Large intestine (tissue), 3 donors: ENCODE measurements at regions not wholly inside any gene's neighbourhood (a gene's known extent, or its start where the extent isn't known, plus 50 kb on each side); places are given as distances from the start of the nearest gene placed in this dataset.

Source experiments
- DNase-seq, 2 donors: peaks; one replicate each; pipeline versions ENCODE4 v3.0.0 to v3.0.0-alpha.2; 2013
- H3K27ac ChIP-seq: one replicate; pipeline ENCODE4 v1.5.1; 2013; ENCODE audit warnings: low read length
- H3K27me3 ChIP-seq: 2 replicates; pipeline ENCODE4 v1.6.1; 2013; ENCODE audit warnings: low read length; ENCODE audit not compliant: control insufficient read depth, insufficient read depth
- H3K36me3 ChIP-seq: 2 replicates; pipeline ENCODE4 v1.6.1; 2013; ENCODE audit warnings: low read length; ENCODE audit not compliant: control insufficient read depth, insufficient read depth
- H3K4me1 ChIP-seq: one replicate; pipeline ENCODE4 v1.6.1; 2013; ENCODE audit warnings: low read length; ENCODE audit not compliant: control insufficient read depth, insufficient read depth
- H3K4me3 ChIP-seq: one replicate; pipeline ENCODE4 v1.5.1; 2013; ENCODE audit warnings: low read length
- H3K9me3 ChIP-seq: one replicate; pipeline ENCODE4 v1.6.1; 2013; ENCODE audit warnings: mild to moderate bottlenecking, low read depth, low read length, moderate library complexity; ENCODE audit not compliant: control insufficient read depth
- WGBS: methylation state at CpG from one replicate; pipeline ENCODE4 v1.1.5; 2013; ENCODE audit warnings: low lambda C conversion rate; ENCODE audit not compliant: insufficient coverage; 5-methylcytosine and 5-hydroxymethylcytosine counted together

DNA sequence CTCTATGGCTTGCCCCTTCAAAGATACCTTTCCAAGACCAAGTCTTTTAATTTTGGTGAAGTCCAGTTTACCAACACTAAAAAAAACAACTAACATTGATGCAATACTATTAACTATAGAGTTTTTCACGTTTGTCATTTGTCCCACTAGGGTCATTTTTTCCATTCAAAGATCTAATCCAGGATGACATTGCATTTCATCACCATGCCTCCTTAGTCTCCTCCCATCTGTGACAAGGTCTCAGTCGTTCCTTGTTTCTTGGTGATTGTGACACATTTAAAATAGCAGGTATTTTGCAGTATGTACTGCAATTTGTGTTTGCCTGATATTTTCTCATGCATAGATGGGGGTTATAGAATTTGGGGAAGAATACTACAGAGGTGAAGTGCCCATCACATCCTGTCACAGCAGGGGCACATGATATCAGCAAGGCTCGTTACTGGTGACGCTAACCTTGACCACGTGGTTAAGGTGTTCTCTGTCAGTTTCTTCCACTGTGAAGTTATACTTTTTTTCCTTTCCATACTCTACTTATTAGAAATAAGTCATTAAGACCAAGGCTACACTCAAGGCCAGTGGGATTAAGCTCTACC is 799.2 kb upstream of the RAB6C start:
- Histone ChIP-seq H3K4me3 (no peak overlapping the region), H3K36me3 (no peaks in the 10 kb centered on the region), H3K27ac (no peak overlapping the region), H3K4me1 (no peaks in the 10 kb centered on the region), H3K27me3 (no peaks in the 10 kb centered on the region), H3K9me3 (no peaks in the 10 kb centered on the region)
- no CpG with 5 or more reads among the region's 5 CpGs for WGBS
- no peak for DNase-seq

DNA sequence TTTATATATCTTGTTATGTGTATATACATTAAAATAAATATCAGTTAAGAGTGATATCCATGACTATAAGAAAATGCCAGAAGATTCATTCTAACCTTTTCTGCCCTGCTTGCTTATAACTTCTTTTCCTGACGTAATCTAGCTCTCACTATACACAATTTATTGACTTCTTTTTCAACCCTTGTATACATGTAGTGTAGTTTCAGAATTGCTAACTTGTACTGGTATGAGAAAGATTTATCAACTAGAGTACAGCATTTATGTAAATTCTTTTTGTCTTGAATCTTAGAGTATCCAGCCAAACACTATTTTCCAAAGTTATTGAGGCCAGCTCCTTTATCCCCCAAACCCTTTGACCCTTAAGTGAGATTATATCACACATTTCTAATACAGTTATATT is 798.0 kb upstream of the RAB6C start:
- DNase-seq: no peak
- Histone ChIP-seq H3K4me3 (no peak overlapping the region), H3K36me3 (no peaks in the 10 kb centered on the region), H3K4me1 (no peaks in the 10 kb centered on the region), H3K27me3 (no peaks in the 10 kb centered on the region), H3K27ac (no peak overlapping the region), H3K9me3 (no peaks in the 10 kb centered on the region)
- 80% methylated on average over 1 of the region's 1 CpG for WGBS

DNA sequence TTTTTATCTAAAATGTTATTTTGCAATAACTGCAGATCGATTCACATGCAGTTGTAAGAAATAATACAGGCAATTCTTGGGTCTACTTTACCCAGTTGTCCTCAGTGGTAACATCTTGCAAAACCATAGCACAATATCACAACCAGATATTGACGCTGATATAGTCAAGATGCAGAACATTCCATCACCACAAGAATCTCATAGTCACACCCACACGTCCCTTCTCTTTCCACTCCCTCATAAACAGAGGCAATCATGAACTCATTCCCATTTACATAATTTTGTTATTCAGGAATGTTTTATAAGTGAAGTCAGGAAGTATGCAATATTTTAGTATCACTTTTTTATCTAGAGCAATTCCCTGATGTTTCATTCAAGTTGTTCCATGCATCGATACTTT is 797.5 kb upstream of the RAB6C start:
- H3K27ac ChIP-seq: no peak overlapping the region
- WGBS: 100% methylated on average over 1 of the region's 4 CpGs
- no peaks in the 10 kb centered on the region for H3K36me3 ChIP-seq
- no peaks in the 10 kb centered on the region for H3K9me3 ChIP-seq
- H3K27me3 ChIP-seq: no peaks in the 10 kb centered on the region
- no peak for DNase-seq
- no peaks in the 10 kb centered on the region for H3K4me1 ChIP-seq
- H3K4me3 ChIP-seq: no peak overlapping the region

DNA sequence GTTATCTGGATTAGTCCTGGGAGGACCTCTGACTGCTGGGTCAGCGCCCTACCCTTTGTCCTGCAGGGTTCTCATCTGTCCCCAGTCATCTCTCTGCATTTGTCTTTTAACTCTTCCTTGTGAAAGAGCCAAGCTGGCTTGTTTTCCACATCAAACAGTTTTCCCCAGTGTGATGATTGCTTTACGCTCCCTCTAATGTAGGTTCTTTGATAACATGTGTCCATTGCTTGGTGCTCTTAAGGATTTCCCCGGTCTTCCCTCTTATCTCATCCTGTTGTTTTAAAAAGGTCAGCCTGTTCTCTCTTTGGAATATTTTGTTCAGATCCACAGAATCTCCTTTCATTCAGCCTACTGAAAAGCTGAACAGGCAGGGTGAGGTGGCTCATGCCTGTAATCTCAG is 792.1 kb upstream of the RAB6C start:
- no peaks in the 10 kb centered on the region for H3K36me3 ChIP-seq
- H3K4me3 ChIP-seq: no peak overlapping the region
- no peaks in the 10 kb centered on the region for H3K27me3 ChIP-seq
- 80% methylated on average over 1 of the region's 3 CpGs for WGBS
- DNase-seq: no peak
- no peaks in the 10 kb centered on the region for H3K4me1 ChIP-seq
- no peak overlapping the region for H3K27ac ChIP-seq
- no peaks in the 10 kb centered on the region for H3K9me3 ChIP-seq

GRCh38 chr2:129188451-129188850 is 791.0 kb upstream of the RAB6C start:
- Histone ChIP-seq H3K36me3 (no peaks in the 10 kb centered on the region), H3K4me1 (no peaks in the 10 kb centered on the region), H3K27me3 (no peaks in the 10 kb centered on the region), H3K4me3 (no peak overlapping the region), H3K9me3 (no peaks in the 10 kb centered on the region), H3K27ac (no peak overlapping the region)
- DNase-seq: no peak
- WGBS: no CpG with 5 or more reads among the region's 9 CpGs

GRCh38 chr2:129189617-129190319 is 789.7 kb upstream of the RAB6C start:
- no peak overlapping the region for H3K4me3 ChIP-seq
- H3K36me3 ChIP-seq: no peaks in the 10 kb centered on the region
- no peaks in the 10 kb centered on the region for H3K9me3 ChIP-seq
- 100% methylated on average over 3 of the region's 10 CpGs for whole genome bisulfite sequencing
- no peaks in the 10 kb centered on the region for H3K4me1 ChIP-seq
- DNase-seq: no peak
- H3K27ac ChIP-seq: no peak overlapping the region
- H3K27me3 ChIP-seq: no peaks in the 10 kb centered on the region

- Histone ChIP-seq H3K36me3 (no peaks in the 10 kb centered on the region), H3K4me1 (no peaks in the 10 kb centered on the region), H3K27ac (no peak overlapping the region), H3K4me3 (no peak overlapping the region), H3K27me3 (no peaks in the 10 kb centered on the region), H3K9me3 (no peaks in the 10 kb centered on the region)
- no CpG with 5 or more reads among the region's 6 CpGs for WGBS
- no peak for DNase-seq
Measured at GRCh38 chr2:129190494-129190893, 789.0 kb upstream of the RAB6C start.

DNA sequence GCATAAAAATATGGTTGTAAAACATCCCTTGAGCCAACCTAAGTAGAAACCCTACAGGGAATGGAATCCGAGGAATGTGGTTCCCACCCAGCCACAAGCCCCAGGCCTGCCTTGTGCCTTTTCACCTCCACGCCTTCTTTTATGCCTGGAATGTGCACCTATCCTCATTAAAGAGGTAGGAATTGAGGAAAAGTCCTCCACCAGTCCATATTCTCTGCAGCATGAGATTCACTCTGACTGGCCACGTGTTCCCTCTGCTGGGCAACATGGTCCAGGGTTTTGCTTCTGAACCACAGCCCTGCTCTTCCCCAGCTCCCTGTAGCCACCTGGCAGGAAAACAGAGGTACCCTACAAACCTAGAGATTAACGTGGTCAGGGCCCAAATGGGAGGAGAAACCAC is 787.9 kb upstream of the RAB6C start:
- H3K36me3 ChIP-seq: no peaks in the 10 kb centered on the region
- H3K9me3 ChIP-seq: no peaks in the 10 kb centered on the region
- no peak for DNase-seq
- H3K27ac ChIP-seq: no peak overlapping the region
- peaks cover under 1% of the 10 kb centered on the region for H3K27me3 ChIP-seq
- no CpG with 5 or more reads among the region's 4 CpGs for WGBS
- no peaks in the 10 kb centered on the region for H3K4me1 ChIP-seq
- H3K4me3 ChIP-seq: no peak overlapping the region

GRCh38 chr2:129192117-129192516 is 787.3 kb upstream of the RAB6C start:
- Histone ChIP-seq H3K4me3 (no peak overlapping the region), H3K9me3 (no peaks in the 10 kb centered on the region), H3K4me1 (no peaks in the 10 kb centered on the region), H3K27ac (no peak overlapping the region), H3K27me3 (peaks cover 3% of the 10 kb centered on the region), H3K36me3 (no peaks in the 10 kb centered on the region)
- WGBS: 100% methylated on average over 1 of the region's 5 CpGs
- no peak for DNase-seq

GRCh38 chr2:129192841-129193253 is 786.6 kb upstream of the RAB6C start:
- H3K4me3 ChIP-seq: no peak overlapping the region
- no CpG with 5 or more reads among the region's 8 CpGs for WGBS
- no peaks in the 10 kb centered on the region for H3K9me3 ChIP-seq
- H3K27ac ChIP-seq: no peak overlapping the region
- no peaks in the 10 kb centered on the region for H3K4me1 ChIP-seq
- H3K36me3 ChIP-seq: no peaks in the 10 kb centered on the region
- DNase-seq: no peak
- peaks cover 3% of the 10 kb centered on the region for H3K27me3 ChIP-seq

GRCh38 chr2:129193961-129194360 is 785.5 kb upstream of the RAB6C start:
- H3K36me3 ChIP-seq: no peaks in the 10 kb centered on the region
- DNase-seq: no peak

More at GRCh38 chr2:129193961-129194360, 785.5 kb upstream of the RAB6C start:
- Histone ChIP-seq H3K27me3 (peaks cover 3% of the 10 kb centered on the region), H3K4me3 (no peak overlapping the region), H3K4me1 (no peaks in the 10 kb centered on the region), H3K27ac (no peak overlapping the region), H3K9me3 (no peaks in the 10 kb centered on the region)
- 60% methylated on average over 1 of the region's 4 CpGs for WGBS
